Stromal cell of bone marrow (primary cell): ENCODE measurements at regions not wholly inside any gene's neighbourhood (a gene's known extent, or its start where the extent isn't known, plus 50 kb on each side); places are given as distances from the start of the nearest gene placed in this dataset.
"Not testable (repeated sequence)": the region's sequence is repeated elsewhere in the genome, so short reads cannot be mapped to it uniquely, and the experiment has no call there.

ENCODE experiments used
- DNase-seq: peaks from one replicate; pipeline ENCODE4 v3.0.0-alpha.2; 2012; ENCODE audit warnings: low read depth

- DNase-seq: no peak
Measured at GRCh38 chr11:15845261-15845660, 511.1 kb downstream of the SOX6 start.

DNA sequence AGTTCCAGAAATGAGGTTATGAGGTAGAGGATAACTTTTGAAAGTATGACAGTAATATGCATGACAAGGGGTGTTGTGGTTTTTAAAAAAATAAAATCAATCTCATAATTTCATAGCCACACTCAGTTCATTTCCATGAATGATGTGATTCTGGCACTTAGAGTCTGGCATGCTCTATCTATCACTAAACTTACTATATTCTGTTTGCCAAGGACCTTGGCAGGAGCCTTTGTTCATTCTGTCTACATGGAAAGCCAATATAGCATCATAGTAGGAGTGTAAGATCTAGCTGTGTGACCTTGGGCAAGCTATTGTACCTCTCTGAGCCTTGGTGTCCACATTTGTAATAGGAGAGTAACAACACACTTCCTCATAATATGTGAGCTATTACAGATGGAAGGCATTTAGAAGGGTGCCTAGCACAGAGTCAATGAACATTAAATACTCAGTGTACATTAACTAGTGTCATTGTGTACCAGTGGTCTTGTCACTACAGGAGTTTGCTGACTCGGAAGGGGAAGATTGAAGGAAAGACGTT is 507.6 kb downstream of the SOX6 start:
- DNase-seq: no peak

GRCh38 chr11:15849257-15849656 is 507.1 kb downstream of the SOX6 start:
- DNase-seq: no peak

DNA sequence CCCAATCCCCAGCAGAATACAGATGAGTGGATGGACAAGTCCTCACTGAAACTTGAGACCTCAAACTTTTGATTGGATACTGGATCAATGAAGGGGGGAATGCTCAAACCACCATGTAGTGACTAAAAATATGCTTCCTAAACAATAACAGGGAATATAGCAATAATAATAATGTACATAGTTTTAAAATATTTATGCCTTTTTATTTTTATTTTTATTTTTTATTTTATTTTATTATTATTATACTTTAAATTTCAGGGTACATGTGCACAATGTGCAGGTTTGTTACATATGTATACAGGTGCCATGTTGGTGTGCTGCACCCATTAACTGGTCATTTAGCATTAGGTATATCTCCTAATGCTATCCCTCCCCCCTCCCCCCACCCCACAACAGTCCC is 506.0 kb downstream of the SOX6 start:
- DNase-seq: not testable (repeated sequence)

- DNase-seq: no peak
Measured at GRCh38 chr11:15851051-15851498, 505.3 kb downstream of the SOX6 start.

DNA sequence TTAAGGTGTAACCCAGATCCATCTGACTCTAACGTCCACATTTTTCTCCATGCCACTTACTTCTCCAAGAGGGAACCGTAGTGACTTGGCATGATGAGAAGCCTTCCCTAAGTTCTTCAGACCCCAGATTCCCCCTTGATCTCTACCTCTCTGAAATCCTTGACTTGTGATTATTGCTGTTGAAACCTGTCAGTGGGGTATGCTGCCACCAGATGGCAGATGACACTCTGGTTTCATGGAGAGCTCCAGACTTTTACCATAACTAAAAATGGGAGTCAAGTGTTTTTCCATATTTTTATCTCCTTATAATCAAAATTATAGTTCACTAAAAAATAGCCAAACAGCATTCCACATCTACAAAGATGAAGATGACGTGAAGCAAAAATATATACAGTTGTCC is 504.2 kb downstream of the SOX6 start:
- DNase-seq: no peak

GRCh38 chr11:15854245-15854644 is 502.1 kb downstream of the SOX6 start:
- DNase-seq: no peak

DNA sequence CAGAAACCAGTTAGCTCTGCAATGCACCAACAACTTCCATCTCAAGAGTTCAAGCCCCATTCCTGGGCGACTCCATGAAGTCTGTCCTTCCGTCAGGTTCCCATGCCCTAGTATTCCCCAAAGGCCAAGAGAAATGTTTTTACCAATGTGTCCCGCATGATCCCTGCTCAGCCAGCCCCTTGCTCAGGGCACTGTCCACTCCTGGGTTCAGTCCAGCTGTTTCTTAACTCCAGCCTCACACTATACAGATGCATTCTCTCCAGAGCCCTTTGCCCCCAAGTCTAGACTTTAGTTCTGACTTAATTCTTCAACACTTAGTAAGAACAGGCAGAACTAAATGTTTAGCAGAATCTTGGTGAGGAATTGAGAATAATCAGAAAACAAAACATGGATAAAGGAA is 497.5 kb downstream of the SOX6 start:
- DNase-seq: no peak

GRCh38 chr11:15859411-15859810 is 496.9 kb downstream of the SOX6 start:
- no peak for DNase-seq

DNA sequence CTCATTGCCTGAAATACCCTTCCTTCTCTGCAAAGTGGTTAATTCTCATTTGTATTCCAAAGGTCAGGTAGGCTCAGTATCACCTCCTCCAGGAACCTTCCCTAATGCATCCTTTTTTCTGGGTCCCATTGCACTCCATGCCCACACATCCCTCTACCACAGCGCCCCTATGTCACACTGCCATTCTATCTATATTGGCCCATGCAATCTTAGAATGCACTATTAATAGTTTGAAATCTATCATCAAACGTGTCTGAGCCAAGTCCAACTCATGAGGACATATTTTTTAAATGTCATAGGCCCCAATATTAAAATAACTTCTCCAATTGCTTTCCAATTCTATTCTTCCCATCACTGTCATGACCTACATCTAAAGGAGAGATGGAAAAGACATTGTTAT is 495.1 kb downstream of the SOX6 start:
- no peak for DNase-seq

- DNase-seq: no peak
Measured at GRCh38 chr11:15863411-15863810, 492.9 kb downstream of the SOX6 start.

DNA sequence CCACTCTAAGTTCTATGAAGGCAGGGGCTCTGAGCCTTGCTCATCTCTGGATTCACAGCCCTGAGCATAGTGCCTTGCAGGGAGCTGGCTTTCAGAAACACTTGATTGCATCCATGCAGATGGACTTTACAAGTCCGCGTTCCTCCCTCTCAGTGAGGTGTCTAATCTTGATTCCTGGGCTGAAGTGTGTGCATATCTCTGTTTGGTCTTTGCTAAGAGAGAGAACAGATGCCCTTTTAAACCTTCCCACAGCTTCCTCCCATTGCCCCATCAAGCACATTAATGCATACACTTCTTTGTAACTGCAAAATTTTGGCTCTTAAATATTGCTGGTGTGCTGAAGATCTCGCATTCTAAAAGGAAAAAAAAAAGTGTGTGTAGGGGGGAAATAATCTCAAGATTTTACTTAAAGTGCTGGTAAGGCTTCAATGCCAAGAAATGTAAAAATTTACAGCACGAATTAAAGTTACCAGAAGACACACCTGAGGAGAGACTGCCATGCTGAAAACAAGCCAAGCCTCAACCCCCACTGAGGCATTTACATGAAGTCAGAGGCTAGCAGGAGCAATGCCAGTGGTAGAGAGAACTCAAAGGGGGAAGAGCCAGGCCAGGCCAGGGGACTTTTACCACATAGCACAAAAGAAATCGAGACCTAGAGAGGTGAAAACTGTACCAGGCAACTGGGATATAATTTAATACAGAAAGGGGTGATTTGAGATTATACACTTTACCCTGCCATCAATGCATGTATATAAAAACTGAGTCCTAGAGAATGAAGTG is 492.1 kb downstream of the SOX6 start:
- no peak for DNase-seq

DNA sequence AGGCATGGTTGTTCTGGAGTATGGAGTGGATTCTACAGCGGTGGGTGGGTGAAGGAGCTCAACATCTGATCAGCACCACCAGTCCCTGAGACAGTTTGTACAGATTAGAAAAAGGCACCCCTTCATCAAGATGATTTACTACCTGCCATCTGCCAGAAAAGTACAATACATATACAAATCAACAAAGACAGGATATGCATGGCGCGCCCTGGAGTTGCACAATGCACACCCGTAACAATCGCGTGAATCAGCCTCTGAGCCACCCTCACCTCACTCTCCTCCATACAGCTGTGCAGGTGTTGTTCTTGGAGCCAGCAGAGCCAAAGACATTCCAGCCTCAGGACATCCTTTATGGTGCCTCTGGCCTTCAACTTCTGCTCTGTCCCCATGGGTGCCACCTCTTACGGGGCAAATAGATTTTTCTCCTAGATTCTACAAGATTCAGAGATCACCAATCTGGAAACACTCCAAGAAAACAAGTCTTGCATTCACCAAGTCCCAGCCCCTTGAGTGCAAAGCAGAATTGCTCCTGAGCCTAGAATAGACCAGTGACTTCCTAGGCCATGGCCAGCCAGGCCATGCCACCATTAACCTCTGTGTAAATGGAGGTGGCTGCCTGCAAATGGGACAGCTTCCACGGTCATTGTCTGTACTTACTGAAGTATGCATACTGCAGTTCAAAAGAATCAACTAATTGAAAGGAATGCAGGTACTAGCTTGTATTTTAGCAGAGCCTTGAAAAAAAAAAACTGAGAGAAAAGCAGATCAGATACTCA is 490.9 kb downstream of the SOX6 start:
- no peak for DNase-seq

GRCh38 chr11:15867871-15868270 is 488.5 kb downstream of the SOX6 start:
- DNase-seq: no peak

- no peak for DNase-seq
Measured at GRCh38 chr11:15870911-15871310, 485.4 kb downstream of the SOX6 start.

- no peak for DNase-seq
Measured at GRCh38 chr11:15871904-15872626, 484.3 kb downstream of the SOX6 start.

GRCh38 chr11:15873501-15873900 is 482.8 kb downstream of the SOX6 start:
- no peak for DNase-seq

DNA sequence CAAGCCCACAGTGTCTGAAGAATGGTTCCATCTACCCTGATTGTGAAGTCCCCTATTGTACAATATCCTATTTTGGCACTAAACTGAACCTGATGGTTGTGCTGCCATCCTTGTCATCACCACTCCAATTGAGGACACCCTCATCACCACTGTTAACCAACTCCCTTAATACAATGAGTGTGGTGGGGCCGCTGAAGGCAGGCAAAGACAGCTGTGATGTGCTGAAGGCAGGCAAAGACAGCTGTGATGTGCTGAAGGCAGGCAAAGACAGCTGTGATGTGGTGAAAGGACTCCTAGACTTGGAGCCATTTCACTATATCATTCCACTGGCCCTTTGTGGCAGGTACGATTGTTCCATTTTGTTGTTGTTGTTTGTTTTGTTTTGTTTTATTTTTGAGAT is 481.6 kb downstream of the SOX6 start:
- no peak for DNase-seq

DNA sequence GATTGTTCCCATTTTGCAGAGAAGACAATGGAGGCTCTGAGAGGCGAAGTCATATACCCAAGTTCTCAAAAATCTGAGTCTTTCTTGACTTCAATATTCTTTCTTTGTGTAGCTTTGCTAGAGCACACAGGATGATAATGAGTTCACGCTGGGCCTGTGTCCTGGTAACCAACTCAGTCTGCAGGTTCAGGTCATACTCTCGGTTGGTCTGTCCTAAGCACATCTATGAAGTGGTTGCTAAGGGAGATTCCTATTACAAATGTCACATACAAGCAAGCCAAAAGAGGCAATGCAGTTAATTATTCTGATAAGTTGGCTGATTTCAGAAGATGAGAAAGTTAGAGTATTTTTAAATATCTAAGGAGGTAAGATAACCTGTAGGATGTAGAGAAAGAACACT is 481.0 kb downstream of the SOX6 start:
- DNase-seq: no peak

GRCh38 chr11:15875943-15876342 is 480.4 kb downstream of the SOX6 start:
- no peak for DNase-seq

DNA sequence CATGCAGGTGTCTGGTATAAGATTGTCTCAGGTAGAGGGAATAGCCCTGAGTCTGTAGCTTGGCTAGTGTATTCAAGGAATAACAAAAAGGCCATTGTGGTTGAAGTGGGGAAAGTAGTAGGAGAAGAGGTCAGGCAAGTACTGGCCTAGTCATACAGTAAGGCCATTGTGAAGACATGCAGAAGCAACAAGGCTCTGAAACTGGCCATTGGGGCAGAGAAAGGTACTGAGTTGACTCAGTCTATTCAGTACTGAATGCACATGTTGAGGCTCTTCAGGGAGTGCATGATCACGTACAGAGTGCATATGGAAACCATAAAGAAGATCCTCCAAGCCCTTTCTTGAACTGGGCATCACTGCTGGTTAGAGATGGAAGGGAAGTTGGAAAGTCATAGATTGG is 477.6 kb downstream of the SOX6 start:
- DNase-seq: no peak

- DNase-seq: no peak
Measured at GRCh38 chr11:15880291-15880690, 476.1 kb downstream of the SOX6 start.
